ENCODE measurements at regions not wholly inside any gene's neighbourhood (a gene's known extent, or its start where the extent isn't known, plus 50 kb on each side); places are given as distances from the start of the nearest gene placed in this dataset.

DNA sequence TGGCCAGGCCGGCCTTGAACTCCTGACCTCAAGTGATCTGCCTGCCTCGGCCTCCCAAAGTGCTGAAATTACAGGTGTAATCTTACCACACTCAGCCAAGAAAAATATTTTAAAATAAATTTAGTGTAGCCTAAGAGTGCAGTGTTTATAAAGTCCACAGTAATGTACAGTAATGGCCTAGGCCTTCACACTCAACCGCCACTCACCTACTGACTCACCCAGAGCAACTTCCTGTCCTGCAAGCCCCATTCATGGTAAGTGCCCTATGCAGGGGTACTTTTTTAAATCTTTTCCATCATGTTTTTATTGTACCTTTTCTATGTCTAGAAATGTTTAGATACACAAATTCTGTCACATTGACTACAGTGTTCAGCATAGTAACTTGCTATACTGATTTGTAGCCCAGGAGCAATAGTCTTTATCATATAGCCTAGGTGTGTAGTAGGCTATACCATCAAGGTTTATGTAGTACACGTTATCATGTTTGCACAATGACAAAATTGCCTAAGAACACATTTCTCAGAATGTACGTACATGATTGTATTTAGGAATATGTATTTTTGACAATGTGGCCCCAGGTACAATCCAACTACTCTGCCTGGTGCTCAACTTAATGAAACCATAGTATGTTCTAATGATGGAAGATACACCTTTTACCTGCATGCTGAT, 455.2 kb downstream of the PCDH7 start:
- no peak for TF ChIP-seq SNAI2 (CRISPR knock-in tag; IDR thresholded peaks at IDR 0.05)
- TF ChIP-seq ISL1 (CRISPR knock-in tag; IDR thresholded peaks at IDR 0.05): no peak
- no peak for TF ChIP-seq ESRRG (CRISPR knock-in tag; IDR thresholded peaks at IDR 0.05)
- no peak for TF ChIP-seq ZFP3 (CRISPR knock-in tag; IDR thresholded peaks at IDR 0.05)
- no peak for TF ChIP-seq CSDC2 (CRISPR knock-in tag; IDR thresholded peaks at IDR 0.05)
- TF ChIP-seq, protein P1, sequence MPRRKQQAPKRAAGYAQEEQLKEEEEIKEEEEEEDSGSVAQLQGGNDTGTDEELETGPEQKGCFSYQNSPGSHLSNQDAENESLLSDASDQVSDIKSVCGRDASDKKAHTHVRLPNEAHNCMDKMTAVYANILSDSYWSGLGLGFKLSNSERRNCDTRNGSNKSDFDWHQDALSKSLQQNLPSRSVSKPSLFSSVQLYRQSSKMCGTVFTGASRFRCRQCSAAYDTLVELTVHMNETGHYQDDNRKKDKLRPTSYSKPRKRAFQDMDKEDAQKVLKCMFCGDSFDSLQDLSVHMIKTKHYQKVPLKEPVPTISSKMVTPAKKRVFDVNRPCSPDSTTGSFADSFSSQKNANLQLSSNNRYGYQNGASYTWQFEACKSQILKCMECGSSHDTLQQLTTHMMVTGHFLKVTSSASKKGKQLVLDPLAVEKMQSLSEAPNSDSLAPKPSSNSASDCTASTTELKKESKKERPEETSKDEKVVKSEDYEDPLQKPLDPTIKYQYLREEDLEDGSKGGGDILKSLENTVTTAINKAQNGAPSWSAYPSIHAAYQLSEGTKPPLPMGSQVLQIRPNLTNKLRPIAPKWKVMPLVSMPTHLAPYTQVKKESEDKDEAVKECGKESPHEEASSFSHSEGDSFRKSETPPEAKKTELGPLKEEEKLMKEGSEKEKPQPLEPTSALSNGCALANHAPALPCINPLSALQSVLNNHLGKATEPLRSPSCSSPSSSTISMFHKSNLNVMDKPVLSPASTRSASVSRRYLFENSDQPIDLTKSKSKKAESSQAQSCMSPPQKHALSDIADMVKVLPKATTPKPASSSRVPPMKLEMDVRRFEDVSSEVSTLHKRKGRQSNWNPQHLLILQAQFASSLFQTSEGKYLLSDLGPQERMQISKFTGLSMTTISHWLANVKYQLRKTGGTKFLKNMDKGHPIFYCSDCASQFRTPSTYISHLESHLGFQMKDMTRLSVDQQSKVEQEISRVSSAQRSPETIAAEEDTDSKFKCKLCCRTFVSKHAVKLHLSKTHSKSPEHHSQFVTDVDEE (CRISPR knock-in tag; IDR thresholded peaks at IDR 0.05): no peak
- no peak for TF ChIP-seq PPARA (CRISPR knock-in tag; IDR thresholded peaks at IDR 0.05; ENCODE audit: borderline replicate concordance)
- no peak for TF ChIP-seq RARB (CRISPR knock-in tag; IDR thresholded peaks at IDR 0.05)
- no peak for TF ChIP-seq OSR1 (CRISPR knock-in tag; IDR thresholded peaks at IDR 0.05)
- TF ChIP-seq, protein P2, sequence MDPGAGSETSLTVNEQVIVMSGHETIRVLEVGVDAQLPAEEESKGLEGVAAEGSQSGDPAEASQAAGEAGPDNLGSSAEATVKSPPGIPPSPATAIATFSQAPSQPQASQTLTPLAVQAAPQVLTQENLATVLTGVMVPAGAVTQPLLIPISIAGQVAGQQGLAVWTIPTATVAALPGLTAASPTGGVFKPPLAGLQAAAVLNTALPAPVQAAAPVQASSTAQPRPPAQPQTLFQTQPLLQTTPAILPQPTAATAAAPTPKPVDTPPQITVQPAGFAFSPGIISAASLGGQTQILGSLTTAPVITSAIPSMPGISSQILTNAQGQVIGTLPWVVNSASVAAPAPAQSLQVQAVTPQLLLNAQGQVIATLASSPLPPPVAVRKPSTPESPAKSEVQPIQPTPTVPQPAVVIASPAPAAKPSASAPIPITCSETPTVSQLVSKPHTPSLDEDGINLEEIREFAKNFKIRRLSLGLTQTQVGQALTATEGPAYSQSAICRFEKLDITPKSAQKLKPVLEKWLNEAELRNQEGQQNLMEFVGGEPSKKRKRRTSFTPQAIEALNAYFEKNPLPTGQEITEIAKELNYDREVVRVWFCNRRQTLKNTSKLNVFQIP (CRISPR knock-in tag; IDR thresholded peaks at IDR 0.05; ENCODE audit: borderline replicate concordance, low read depth): no peak
- no peak for TF ChIP-seq ZNF8 (CRISPR knock-in tag; IDR thresholded peaks at IDR 0.05)
- TF ChIP-seq TOX (CRISPR knock-in tag; IDR thresholded peaks at IDR 0.05; ENCODE audit: borderline replicate concordance): no peak
- TF ChIP-seq ZNF565 (CRISPR knock-in tag; conservative IDR thresholded peaks at IDR 0.05; ENCODE audit: low read depth): no peak
- no peak for TF ChIP-seq ARNTL (CRISPR knock-in tag; IDR thresholded peaks at IDR 0.05; ENCODE audit: borderline replicate concordance, low read depth)
- TF ChIP-seq, protein P3, sequence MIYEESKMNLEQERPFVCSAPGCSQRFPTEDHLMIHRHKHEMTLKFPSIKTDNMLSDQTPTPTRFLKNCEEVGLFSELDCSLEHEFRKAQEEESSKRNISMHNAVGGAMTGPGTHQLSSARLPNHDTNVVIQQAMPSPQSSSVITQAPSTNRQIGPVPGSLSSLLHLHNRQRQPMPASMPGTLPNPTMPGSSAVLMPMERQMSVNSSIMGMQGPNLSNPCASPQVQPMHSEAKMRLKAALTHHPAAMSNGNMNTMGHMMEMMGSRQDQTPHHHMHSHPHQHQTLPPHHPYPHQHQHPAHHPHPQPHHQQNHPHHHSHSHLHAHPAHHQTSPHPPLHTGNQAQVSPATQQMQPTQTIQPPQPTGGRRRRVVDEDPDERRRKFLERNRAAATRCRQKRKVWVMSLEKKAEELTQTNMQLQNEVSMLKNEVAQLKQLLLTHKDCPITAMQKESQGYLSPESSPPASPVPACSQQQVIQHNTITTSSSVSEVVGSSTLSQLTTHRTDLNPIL (CRISPR knock-in tag; IDR thresholded peaks at IDR 0.05; ENCODE audit: low read depth): no peak
- no peak for TF ChIP-seq GLIS3 (CRISPR knock-in tag; IDR thresholded peaks at IDR 0.05)
- ATAC-seq: no peak

DNA sequence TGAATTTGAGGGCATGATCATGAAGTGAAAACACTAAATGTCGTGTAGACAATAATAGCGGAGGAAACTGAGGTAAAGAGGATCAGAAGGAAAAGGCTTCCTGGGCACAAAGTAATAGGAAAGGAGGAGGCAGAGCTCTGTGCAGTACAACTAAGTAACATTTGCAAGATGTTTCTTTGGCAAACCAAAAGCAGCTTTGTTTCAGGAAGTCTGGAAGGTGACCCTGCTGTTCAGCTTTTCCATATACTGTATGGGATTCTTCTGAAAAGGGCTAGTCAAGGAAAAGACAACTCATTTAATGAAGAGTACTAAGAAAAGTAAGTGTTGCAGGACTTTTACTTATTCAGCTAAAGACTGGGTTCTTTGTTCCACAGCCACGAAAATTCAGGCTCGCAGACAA, 463.1 kb downstream of the PCDH7 start:
- TF ChIP-seq, protein P4, sequence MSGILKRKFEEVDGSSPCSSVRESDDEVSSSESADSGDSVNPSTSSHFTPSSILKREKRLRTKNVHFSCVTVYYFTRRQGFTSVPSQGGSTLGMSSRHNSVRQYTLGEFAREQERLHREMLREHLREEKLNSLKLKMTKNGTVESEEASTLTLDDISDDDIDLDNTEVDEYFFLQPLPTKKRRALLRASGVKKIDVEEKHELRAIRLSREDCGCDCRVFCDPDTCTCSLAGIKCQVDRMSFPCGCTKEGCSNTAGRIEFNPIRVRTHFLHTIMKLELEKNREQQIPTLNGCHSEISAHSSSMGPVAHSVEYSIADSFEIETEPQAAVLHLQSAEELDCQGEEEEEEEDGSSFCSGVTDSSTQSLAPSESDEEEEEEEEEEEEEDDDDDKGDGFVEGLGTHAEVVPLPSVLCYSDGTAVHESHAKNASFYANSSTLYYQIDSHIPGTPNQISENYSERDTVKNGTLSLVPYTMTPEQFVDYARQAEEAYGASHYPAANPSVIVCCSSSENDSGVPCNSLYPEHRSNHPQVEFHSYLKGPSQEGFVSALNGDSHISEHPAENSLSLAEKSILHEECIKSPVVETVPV (CRISPR knock-in tag; IDR thresholded peaks at IDR 0.05): no peak
- TF ChIP-seq, protein P1 (CRISPR knock-in tag; IDR thresholded peaks at IDR 0.05): no peak
- TF ChIP-seq, protein P3 (CRISPR knock-in tag; IDR thresholded peaks at IDR 0.05; ENCODE audit: low read depth): no peak
- no peak for TF ChIP-seq RARB (CRISPR knock-in tag; IDR thresholded peaks at IDR 0.05)
- TF ChIP-seq BACH2 (CRISPR knock-in tag; IDR thresholded peaks at IDR 0.05; ENCODE audit: borderline replicate concordance): no peak
- no peak for TF ChIP-seq ARNTL (CRISPR knock-in tag; IDR thresholded peaks at IDR 0.05; ENCODE audit: borderline replicate concordance, low read depth)
- no peak for TF ChIP-seq OSR1 (CRISPR knock-in tag; IDR thresholded peaks at IDR 0.05)
- no peak for TF ChIP-seq ESRRG (CRISPR knock-in tag; IDR thresholded peaks at IDR 0.05)
- ATAC-seq: no peak

All from SK-N-SH treated with all-trans-retinoic acid at 6 μM for 48 hours (cell line).